ENCODE measurements at regions not wholly inside any gene's neighbourhood (a gene's known extent, or its start where the extent isn't known, plus 50 kb on each side); places are given as distances from the start of the nearest gene placed in this dataset.
"Not testable (repeated sequence)": the region's sequence is repeated elsewhere in the genome, so short reads cannot be mapped to it uniquely, and the experiment has no call there.

DNA sequence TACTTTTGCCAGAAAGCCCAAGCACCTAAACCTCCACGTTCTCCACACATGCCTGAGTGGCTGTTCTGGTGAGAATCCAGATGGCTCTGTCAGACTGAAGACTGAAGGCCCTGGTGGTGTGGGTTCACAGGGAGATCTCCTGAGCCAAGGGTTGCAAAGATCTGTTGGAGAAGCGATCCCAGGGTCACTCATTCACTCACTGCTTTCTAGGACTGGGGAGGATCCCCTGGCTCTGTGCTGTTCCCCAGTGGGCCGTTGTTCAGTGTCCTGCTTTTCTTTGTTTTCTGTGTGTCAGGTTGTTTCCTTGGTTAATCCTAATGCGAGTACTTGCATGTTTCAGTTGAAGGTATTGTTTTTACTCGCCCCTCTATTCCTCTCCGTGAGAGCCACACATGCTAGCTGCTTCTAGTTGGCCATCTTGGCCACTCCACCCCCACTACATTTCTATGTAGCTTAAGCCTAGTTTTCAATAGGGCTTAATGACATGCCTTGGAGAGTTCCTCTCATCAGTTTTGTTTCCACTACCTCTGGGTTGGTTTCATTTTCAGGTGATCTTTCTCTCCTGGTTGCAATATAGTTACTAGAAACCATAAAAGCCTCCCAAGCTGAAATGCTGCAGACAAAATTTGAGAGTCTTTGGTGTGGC is 144.5 kb upstream of the SLC38A2 start:
- peak; percentile 5 for DNase-seq

GRCh38 chr12:46516238-46516932 is 143.8 kb upstream of the SLC38A2 start:
- DNase-seq: no peak

DNA sequence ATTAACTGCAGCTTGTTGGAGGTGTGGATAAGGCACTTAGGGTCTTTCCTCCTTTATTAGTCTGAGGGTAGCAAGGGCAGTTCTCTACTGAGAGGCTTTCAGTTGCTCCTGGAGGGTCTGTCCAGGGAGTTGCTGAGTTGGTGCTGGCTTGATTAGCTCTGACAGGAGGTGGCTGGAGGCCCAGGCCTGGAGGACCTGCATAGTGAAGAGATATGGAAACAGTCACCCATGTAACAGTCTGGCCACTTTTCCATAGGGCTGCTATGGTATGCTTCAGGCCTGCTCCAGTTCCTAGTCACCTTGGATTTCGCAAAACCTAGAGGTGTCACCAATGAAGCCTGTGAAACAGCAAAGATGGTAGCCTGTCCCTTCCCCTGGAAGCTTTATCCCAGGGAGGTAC is 143.3 kb upstream of the SLC38A2 start:
- no peak for DNase-seq

- no peak for DNase-seq
Observed at GRCh38 chr12:46514886-46515285, 142.3 kb upstream of the SLC38A2 start.

DNA sequence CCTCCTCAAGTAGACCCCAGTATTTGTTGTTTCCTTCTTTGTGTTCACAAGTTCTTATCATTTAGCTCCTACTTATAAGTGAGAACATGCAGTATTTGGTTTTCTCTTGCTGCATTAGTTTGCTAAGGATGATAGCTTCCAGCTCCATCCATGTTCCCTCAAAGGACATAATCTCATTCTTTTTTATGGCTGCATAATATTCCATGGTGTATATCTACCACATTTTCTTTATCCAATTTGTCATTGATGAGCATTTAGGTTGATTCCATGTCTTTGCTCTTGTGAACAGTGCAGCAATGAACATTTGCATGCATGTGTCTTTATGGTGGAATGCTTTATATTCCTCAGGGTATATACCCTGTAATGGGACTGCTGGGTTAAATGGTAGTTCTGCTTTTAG is 137.7 kb upstream of the SLC38A2 start:
- DNase-seq: not testable (repeated sequence)

DNA sequence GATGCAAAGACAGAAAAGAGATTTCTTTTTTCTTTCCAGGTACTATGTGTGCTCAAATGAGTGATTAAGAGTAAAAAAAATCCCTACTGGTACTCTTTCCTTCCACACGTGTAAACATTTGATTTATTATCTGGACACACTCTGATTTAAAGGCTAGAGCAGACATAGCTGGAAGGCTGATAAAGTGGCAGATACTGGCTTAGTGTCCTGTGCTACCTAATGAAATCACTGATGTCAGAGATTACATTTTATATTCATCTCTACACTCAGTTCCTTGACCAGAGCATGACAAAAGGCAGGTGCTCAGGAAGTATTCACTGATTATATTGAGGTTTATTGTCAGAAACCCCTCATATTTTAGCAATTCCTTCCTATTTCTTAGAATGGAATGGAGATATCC is 136.6 kb upstream of the SLC38A2 start:
- no peak for DNase-seq

- DNase-seq: no peak
Observed at GRCh38 chr12:46508651-46509050, 136.1 kb upstream of the SLC38A2 start.

DNA sequence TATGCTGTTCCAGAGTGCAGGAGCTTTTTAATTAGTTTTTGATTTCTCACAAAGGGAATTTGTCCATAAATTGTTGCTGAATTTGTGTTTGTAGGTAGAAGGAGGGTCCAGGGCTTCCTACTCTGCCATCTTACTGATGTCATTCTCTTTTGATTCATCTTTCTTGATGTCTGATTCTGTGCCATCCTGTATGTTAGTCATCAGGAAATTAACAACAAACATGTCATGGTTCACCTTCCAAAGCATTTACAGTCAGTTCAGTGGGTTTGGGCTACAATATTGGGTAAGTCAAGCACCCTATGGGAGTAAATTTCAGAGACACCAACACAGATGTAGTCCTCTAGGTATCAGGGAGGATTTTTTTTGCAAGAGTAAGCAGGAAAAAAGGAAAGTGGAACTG is 135.2 kb upstream of the SLC38A2 start:
- DNase-seq: no peak

- no peak for DNase-seq
Observed at GRCh38 chr12:46506961-46507360, 134.4 kb upstream of the SLC38A2 start.

GRCh38 chr12:46506198-46506597 is 133.6 kb upstream of the SLC38A2 start:
- DNase-seq: no peak

GRCh38 chr12:46504494-46504893 is 131.9 kb upstream of the SLC38A2 start:
- DNase-seq: no peak

DNA sequence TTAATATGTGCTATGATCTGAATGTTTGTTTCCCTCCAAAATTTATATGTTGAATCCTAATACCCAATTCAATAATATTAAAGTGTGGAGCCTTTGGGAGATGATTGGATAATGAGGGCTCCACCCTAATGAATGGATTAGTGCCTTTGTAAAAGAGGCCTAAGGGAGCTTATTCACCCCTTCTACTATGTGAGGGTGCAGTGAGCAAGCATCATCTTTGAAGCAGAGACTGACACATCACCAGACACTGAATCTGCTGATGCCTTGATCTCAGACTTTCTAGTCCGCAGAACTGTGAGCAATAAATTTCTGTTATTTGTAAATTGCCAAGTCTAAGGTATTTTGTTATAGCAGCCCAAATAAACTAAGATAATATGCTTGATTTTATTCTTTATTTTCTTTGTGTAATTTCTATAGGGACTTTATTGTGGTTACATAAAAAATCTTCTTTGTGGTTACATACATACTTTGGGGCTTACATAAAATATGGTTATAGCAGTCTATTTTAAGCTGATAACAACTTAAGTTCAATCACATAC is 131.1 kb upstream of the SLC38A2 start:
- no peak for DNase-seq

DNA sequence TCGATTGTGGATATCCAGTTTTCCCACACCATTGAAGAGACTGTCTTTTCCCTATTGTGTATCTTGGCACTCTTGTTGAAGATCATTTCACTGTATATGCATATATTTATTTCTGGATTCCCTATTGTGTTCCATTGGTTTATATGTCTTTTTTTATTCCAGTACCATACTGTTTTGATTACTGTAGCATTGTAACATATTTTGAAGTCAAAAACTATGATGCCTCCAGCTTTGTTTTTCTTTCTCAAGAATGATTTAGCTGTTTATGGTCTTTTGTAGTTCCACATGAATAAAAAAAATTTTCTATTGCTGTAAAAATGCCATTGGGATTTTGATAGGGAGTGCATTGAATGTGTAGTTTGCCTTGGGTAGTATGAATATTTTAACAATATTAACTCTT is 128.1 kb upstream of the SLC38A2 start:
- no peak for DNase-seq

GRCh38 chr12:46499901-46500300 is 127.3 kb upstream of the SLC38A2 start:
- DNase-seq: no peak

DNA sequence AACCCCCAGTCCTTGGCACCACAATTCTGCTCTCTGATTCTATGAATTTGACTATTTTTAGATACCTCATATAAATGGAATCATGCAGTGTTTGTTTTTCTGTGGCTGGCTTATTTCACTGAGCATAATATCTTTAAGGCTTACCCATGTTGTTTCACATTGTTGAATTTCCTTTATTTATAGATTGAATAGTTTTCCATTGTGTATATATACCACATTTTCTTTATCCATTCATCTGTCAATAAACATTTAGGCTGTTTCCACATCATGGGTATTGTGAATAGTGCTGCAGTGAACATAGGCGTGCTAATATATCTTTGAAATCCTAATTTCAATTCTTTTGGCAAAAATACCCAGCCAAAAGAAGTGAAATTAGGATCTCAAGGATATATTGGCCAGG is 126.7 kb upstream of the SLC38A2 start:
- no peak for DNase-seq

GRCh38 chr12:46497739-46498138 is 125.2 kb upstream of the SLC38A2 start:
- DNase-seq: no peak

DNA sequence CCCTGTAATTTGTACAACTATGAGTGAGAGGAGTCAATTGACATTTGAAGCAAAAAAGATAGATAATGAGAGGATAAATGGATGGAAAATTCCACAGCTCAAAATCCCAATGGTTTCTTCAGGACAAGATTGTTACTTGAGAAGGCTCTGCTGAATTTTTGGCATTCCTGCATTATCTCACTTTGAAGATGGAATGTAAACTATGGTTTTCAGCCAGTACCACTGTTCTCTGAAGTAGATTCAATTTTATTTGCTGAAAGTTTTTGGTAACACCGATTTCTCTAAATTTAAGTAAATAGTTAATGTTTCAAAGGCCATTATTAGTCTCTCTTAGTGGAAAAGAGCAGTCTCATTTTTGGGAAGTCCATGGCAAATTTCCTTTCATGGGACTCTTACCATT is 121.9 kb upstream of the SLC38A2 start:
- no peak for DNase-seq

DNA sequence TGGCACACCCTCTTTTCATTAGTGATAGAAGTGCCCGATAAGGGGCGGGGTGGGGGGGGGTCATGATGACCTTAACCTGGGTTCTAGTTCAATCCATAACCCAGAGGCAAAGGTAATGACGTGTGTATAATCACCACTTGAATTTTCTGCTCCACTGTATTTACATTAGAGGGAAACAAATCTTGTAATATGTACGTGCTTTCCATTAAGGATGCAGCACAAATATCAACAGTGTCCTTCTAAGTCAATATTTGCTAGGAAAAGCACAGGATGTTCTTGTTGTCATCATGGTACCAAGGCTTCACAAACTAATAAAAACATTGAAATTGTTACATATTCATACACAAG is 121.2 kb upstream of the SLC38A2 start:
- no peak for DNase-seq

- no peak for DNase-seq
Observed at GRCh38 chr12:46493150-46493833, 120.7 kb upstream of the SLC38A2 start.

DNA sequence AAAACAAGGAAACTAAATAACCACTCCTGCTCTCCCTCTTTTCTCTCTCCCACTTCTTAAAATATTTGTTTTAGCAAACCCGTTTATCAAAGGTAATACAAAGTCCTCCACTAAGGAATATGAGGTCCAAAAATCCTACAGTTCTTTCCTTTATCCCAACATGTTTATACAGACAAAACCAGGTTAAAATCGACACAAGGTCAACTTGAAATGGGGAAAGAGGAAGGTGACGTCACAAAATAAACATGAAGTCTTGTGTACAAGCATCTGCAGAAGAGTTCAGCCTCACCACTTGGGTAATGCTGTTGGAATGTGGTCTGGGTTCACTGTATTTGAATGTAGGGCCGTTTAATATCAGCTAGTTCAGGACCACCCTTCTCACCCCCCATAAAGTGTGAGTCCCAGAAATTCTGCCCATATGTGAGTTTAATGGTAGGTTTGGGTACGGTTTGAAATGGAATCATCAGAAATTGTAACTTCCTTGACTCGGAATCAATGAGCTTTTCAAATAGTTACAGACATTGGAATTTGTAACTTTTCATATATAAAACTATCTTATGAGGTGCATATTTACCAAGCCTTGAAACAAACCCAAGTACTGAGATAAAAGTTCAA is 120.0 kb upstream of the SLC38A2 start:
- DNase-seq: no peak

GRCh38 chr12:46491548-46491947 is 119.0 kb upstream of the SLC38A2 start:
- no peak for DNase-seq

DNA sequence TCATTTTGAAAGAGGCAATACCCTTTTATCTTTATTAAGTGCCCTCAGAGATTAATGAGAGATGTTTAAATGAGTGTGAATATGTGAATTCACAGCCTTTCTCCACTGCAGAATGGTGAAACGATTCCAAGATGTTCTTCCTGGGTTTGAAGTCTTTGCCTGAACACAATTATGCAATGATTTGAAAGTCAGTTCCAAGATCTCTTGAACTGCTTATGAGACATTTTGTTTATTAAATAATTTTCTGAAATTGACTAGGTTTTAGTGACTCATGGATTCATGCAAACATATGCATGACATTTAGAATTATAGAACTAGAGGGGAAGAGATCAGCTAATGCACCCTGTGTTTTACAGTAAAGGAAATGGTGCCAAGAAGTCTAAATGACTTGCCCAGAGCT is 118.1 kb upstream of the SLC38A2 start:
- DNase-seq: no peak

DNA sequence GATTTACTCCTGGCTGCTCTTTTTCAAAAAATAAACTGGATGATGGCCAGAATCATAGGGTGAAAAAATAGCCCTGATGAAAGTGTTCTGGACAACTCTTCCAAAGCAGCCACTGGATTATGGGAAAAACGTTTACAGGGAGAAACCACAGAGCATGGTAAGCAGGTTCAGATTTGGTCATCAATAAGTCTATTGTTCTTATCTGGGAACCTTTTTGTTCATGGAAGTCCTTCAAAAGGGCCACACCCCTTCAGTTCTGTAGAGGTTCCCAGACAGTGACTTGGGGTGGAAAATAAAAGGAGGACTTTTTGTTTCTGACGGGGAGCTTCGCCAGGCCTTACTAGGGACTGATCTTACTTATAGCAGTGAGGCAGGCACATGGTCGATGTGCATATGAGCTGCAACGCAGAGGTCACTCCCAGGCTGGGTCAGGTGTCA is 117.4 kb upstream of the SLC38A2 start:
- DNase-seq: no peak
